GM18909 (cell line): ENCODE measurements at regions not wholly inside any gene's neighbourhood (a gene's known extent, or its start where the extent isn't known, plus 50 kb on each side); places are given as distances from the start of the nearest gene placed in this dataset.
"Not testable (repeated sequence)": the region's sequence is repeated elsewhere in the genome, so short reads cannot be mapped to it uniquely, and the experiment has no call there.

Experiments used
- ATAC-seq: cut with Tn5 transposase; IDR thresholded peaks from one replicate; pipeline ENCODE4 v1.9.1; 2021; ENCODE audit warnings: mild to moderate bottlenecking; ENCODE audit not compliant: unreplicated experiment, poor library complexity

GRCh38 chr1:101408212-101409042 is 171.6 kb downstream of the S1PR1 start:
- peak; percentile 16 for ATAC-seq

DNA sequence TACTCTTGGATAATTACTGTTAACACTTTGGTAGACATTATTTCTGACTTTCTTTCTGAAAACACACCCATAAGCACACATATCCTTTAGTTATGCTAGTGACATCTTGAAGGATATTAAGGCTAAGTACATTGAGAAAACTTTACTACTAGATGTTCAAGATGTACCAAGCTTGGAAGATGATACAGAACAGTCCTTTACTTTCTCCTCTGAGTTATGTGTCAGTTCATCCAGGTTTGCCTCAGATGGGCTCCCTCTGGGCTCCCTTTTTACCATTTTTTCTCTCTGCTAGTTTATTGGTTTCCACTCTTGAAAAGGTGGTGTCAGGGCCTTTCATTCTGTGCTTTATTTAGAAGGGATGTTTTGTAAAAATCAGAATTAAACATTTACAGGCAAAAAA is 172.3 kb downstream of the S1PR1 start:
- no peak for ATAC-seq

DNA sequence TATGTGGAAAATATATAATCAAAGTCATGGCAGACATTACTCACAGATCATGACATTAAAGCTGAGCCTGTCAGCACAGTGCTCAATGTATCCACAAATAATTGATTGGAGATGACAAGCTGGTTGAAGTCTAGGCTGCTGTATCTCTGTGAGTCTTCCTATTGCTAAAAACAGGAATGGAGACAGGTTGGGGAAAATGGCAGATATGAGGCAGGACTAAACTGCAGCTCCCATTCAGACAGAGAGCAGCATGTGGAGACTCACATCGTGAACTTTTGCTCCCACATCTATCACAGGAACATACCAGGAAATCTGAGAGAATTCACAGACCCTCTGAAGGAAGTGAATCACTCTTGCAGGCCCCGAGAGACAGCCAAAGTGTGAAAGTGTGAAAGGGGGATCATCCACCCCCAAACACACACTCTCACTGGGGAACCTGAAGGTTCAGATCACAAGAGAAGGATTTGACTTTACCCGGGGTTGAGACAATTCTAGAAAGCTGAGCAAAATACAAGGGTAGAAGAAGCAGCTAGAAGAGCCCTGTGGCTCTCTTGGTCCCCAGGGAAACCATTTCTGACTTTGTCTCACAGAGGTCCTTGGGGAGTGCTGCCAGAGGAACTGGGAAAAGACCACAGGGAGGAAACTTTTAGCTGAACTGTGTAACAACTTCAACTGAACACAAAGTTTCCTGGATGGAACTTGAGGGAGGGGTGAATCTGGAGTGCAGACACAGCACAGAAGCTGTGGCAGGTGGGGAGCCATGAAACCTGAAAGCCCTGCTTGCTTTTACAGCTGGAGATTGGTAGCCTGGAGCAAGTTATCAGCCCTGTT is 173.4 kb downstream of the S1PR1 start:
- peak; percentile 53 for ATAC-seq

- no peak for ATAC-seq
These were observed 183.6 kb downstream of the S1PR1 start for GRCh38 chr1:101420406-101420805.

GRCh38 chr1:101428083-101428482 is 191.3 kb downstream of the S1PR1 start:
- ATAC-seq, result not testable (repeated sequence)

- ATAC-seq, result no peak
These were observed 191.7 kb downstream of the S1PR1 start for GRCh38 chr1:101428562-101428961.

- peak; percentile 66 for ATAC-seq
These were observed 195.2 kb downstream of the S1PR1 start for GRCh38 chr1:101431956-101432510.

GRCh38 chr1:101435831-101436511 is 199.2 kb downstream of the S1PR1 start:
- peak; percentile 68 for ATAC-seq

GRCh38 chr1:101437800-101438199 is 201.0 kb downstream of the S1PR1 start:
- no peak for ATAC-seq

DNA sequence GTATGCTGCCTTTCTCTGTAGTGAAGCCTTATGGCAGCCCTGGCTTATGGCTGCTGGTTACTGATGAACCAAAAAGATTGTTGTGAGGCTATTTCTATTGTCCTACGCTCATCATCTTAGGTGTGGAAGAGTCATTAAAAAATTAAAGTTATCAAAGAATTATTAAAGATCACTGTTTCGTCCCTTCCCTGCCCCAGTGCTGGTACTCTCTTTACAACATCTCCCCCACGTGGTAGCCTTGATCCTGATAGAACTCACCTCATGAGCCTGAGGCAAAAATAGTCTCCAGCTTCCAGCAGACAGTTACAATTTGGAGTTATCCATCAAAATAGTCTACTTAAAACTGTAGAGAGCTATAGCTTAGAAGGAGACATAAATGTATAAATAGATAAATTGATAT is 201.5 kb downstream of the S1PR1 start:
- peak; percentile 62 for ATAC-seq

- no peak for ATAC-seq
These were observed 203.7 kb downstream of the S1PR1 start for GRCh38 chr1:101440485-101440884.

- peak; percentile 50 for ATAC-seq
These were observed 207.6 kb downstream of the S1PR1 start for GRCh38 chr1:101444381-101444780.

DNA sequence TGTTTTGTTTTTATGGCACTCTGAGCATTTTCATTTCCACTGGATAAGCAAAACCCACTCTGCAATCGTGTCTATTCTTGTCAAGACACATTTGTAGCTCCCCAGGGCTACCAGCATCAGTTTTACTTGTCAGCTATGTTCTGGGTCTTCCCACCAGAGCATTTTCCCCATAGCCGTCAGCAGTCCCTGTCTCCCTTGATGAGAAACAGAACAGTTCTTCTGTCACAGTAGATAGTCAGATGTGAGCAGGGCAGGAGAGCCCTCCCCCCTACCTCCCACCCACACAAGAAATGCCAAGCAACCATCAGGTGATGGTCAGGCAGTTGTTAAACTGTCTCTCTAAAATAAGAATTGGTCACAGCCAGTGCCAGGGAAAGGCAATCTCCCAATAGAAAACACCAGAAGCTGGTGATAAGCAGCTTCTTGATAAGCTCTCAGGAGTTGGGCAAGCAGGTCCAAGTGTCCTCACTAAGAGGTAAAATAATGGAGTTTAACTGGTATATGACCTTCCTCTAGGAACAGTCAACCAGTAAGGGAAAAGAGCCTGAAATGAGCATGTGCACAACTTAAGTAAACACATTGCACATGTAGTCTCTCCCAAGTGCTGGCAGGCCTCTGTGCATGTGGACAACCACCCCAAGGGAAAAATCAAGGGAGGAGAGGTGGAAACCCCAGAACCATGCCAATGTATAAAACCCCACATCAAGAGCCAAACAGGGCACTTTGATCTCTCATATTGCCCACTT is 208.2 kb downstream of the S1PR1 start:
- ATAC-seq, result peak; percentile 19

- no peak for ATAC-seq
These were observed 211.2 kb downstream of the S1PR1 start for GRCh38 chr1:101448018-101448417.

DNA sequence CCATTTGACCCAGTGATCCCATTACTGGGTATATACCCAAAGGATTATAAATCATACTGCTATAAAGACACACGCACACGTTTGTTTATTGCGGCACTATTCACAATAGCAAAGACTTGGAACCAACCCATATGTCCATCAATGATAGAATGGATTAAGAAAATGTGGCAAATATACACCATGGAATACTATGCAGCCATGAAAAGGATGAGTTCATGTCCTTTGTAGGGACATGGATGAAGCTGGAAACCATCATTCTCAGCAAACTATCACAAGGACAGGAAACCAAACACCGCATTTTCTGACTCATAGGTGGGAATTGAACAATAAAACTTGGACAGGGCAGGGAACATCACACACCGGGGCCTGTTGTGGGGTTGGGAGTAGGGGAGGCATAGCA is 213.9 kb downstream of the S1PR1 start:
- not testable (repeated sequence) for ATAC-seq

DNA sequence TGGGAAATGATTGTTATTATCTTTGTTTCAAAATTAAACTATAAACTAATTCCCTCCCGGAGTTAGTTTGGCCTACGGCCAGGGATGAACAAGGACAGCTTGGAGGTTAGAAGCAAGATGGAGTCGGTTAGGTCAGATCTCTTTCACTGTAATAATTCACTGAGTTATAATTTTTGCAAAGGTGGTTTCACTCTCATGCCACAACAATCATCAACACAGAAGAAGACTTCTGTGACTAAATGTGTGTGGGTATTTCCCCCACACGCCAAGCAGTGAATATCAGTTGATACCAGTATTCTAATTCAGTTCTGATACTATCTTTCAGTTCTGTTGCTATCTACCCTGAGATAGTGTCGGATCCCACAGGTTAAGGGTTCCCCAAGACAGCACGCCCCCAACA is 215.1 kb downstream of the S1PR1 start:
- peak; percentile 77 for ATAC-seq

- no peak for ATAC-seq
These were observed 216.0 kb downstream of the S1PR1 start for GRCh38 chr1:101452825-101453224.

DNA sequence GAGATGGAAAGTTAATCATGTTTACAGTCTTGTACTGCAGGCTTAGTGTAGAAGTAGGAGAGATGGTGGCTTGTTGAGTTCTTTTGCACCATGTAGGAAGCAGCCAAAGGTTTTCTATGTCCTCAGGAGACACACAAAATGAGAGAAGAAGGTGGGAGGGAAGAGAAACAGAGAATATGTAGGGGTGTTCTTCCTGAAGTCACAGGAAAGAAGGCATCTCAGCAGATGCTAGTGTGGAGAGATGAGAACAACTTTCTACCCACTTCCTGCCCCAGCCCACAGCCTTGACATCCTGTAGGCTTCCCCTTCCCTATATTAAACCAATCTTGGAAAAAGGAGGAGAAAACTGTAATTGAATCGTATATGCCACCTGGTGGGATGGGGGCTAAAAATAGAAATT is 217.0 kb downstream of the S1PR1 start:
- ATAC-seq, result peak; percentile 58

DNA sequence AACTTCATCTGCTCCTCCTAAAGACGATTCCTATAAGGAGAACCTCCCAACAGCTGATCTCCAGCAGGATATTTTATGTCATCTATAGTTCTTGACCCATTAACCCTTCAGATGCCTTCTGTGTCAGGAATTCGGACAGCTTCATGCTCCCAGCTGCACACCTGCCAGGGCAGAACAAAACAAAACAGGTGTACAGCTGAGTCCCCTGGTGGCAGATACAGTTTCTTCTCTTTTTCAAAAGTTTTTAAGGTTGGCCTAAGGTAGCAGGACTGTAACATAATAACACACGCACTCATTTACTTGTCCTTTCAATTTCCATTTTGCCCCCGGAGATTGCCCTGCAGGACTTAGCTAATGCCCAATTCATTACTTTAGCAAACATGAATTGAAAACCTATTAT is 218.3 kb downstream of the S1PR1 start:
- ATAC-seq, result no peak

DNA sequence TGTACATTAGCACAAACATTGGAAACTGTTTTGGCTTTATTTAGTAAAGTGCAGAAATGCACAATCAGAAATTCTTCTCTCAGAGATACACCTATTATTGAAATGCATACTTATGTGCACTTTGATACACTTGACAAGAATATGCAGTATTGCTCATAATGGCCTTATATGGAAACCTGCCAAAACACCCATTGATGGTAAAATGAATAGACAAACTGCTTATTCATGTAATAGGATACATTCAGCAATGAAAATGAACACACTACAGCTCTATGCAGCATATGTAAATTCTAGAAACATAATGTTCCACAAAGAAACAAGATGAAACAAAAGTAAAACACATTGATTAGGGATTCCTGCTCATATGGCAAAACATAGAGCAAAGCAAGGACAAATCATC is 223.9 kb downstream of the S1PR1 start:
- no peak for ATAC-seq
